HEK293 (cell line): ENCODE measurements at regions not wholly inside any gene's neighbourhood (a gene's known extent, or its start where the extent isn't known, plus 50 kb on each side); places are given as distances from the start of the nearest gene placed in this dataset.

Experiments used
- GLIS1 ChIP-seq: fragments of 450-650 bp; formaldehyde crosslinking; IDR thresholded peaks from 2 replicates; pipeline ENCODE4 v1.5.1; 2016; ENCODE audit warnings: missing biosample characterization, missing genetic modification characterization
- KLF9 ChIP-seq: fragments of 450-650 bp; formaldehyde crosslinking; IDR thresholded peaks from 2 replicates; pipeline ENCODE4 v1.5.1; 2016; ENCODE audit warnings: missing biosample characterization, missing genetic modification characterization, low read depth
- ZFP41 ChIP-seq: fragments of 450-650 bp; formaldehyde crosslinking; IDR thresholded peaks from 2 replicates; pipeline ENCODE4 v1.5.1; 2016; ENCODE audit warnings: missing biosample characterization, missing genetic modification characterization, borderline replicate concordance
- ZNF16 ChIP-seq: fragments of 450-650 bp; formaldehyde crosslinking; IDR thresholded peaks from 2 replicates; pipeline ENCODE4 v1.5.1; 2016; ENCODE audit warnings: low read depth, missing biosample characterization, missing genetic modification characterization
- ZNF223 ChIP-seq: fragments of 450-650 bp; formaldehyde crosslinking; IDR thresholded peaks from 2 replicates; pipeline ENCODE4 v1.5.1; 2016; ENCODE audit warnings: missing biosample characterization, missing genetic modification characterization
- ZNF560 ChIP-seq: fragments of 450-650 bp; formaldehyde crosslinking; IDR thresholded peaks from 2 replicates; pipeline ENCODE4 v1.5.1; 2017; ENCODE audit warnings: missing biosample characterization, missing genetic modification characterization, borderline replicate concordance
- ZNF571 ChIP-seq: fragments of 450-650 bp; formaldehyde crosslinking; IDR thresholded peaks from 2 replicates; pipeline ENCODE4 v1.5.0; 2017; ENCODE audit warnings: missing biosample characterization, missing genetic modification characterization
- ZNF600 ChIP-seq: fragments of 450-650 bp; formaldehyde crosslinking; IDR thresholded peaks from 2 replicates; pipeline ENCODE4 v1.5.1; 2016; ENCODE audit warnings: missing biosample characterization, missing genetic modification characterization
- ZNF776 ChIP-seq: fragments of 450-650 bp; formaldehyde crosslinking; IDR thresholded peaks from 2 replicates; pipeline ENCODE4 v1.5.0; 2017; ENCODE audit warnings: missing biosample characterization, missing genetic modification characterization, borderline replicate concordance
- TF ChIP-seq, protein P1 (sequence below): fragments of 450-650 bp; formaldehyde crosslinking; IDR thresholded peaks from 2 replicates; pipeline ENCODE4 v1.5.1; 2016; ENCODE audit warnings: missing biosample characterization, missing genetic modification characterization
- TF ChIP-seq, protein P2 (sequence below): fragments of 450-650 bp; formaldehyde crosslinking; IDR thresholded peaks from 2 replicates; pipeline ENCODE4 v1.5.1; 2016; ENCODE audit warnings: missing biosample characterization, missing genetic modification characterization, borderline replicate concordance
- TF ChIP-seq, protein P3 (sequence below): fragments of 450-650 bp; formaldehyde crosslinking; IDR thresholded peaks from 2 replicates; pipeline ENCODE4 v1.5.1; 2016; ENCODE audit warnings: missing biosample characterization, missing genetic modification characterization
- TF ChIP-seq, protein P4 (sequence below): fragments of 450-650 bp; formaldehyde crosslinking; conservative IDR thresholded peaks from 2 replicates; pipeline ENCODE4 v1.5.1; 2016; ENCODE audit warnings: low read depth, missing biosample characterization, missing genetic modification characterization
- TF ChIP-seq, protein P5 (sequence below): fragments of 450-650 bp; formaldehyde crosslinking; IDR thresholded peaks from 2 replicates; pipeline ENCODE4 v1.5.1; 2016; ENCODE audit warnings: missing biosample characterization, missing genetic modification characterization, borderline replicate concordance

DNA sequence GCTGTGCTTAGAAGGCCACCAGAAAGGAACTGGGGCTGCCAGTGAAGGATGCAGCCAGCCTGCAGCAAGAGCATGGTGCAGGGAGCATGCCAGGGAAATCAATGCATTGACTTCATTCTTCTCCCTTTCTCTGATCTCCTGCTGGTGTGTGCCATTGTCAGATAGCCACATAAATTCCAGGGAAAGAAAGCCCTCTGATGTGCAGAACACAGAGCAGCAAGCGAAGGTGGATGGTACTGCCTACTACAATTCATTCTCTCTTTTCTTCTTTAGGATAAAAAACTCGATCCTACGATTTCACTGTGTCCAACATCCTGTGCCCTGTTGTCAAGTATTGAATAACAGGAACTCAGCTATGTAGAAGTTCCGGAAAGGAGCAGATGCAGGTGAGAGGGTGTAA, 446.7 kb upstream of the TMEM132C start:
- TF ChIP-seq KLF9 (tag by site-specific recombination), result no peak
- TF ChIP-seq, protein P1, sequence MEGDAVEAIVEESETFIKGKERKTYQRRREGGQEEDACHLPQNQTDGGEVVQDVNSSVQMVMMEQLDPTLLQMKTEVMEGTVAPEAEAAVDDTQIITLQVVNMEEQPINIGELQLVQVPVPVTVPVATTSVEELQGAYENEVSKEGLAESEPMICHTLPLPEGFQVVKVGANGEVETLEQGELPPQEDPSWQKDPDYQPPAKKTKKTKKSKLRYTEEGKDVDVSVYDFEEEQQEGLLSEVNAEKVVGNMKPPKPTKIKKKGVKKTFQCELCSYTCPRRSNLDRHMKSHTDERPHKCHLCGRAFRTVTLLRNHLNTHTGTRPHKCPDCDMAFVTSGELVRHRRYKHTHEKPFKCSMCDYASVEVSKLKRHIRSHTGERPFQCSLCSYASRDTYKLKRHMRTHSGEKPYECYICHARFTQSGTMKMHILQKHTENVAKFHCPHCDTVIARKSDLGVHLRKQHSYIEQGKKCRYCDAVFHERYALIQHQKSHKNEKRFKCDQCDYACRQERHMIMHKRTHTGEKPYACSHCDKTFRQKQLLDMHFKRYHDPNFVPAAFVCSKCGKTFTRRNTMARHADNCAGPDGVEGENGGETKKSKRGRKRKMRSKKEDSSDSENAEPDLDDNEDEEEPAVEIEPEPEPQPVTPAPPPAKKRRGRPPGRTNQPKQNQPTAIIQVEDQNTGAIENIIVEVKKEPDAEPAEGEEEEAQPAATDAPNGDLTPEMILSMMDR (tag by site-specific recombination), result no peak
- TF ChIP-seq, protein P2, sequence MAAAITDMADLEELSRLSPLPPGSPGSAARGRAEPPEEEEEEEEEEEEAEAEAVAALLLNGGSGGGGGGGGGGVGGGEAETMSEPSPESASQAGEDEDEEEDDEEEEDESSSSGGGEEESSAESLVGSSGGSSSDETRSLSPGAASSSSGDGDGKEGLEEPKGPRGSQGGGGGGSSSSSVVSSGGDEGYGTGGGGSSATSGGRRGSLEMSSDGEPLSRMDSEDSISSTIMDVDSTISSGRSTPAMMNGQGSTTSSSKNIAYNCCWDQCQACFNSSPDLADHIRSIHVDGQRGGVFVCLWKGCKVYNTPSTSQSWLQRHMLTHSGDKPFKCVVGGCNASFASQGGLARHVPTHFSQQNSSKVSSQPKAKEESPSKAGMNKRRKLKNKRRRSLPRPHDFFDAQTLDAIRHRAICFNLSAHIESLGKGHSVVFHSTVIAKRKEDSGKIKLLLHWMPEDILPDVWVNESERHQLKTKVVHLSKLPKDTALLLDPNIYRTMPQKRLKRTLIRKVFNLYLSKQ (tag by site-specific recombination), result no peak
- TF ChIP-seq, protein P3, sequence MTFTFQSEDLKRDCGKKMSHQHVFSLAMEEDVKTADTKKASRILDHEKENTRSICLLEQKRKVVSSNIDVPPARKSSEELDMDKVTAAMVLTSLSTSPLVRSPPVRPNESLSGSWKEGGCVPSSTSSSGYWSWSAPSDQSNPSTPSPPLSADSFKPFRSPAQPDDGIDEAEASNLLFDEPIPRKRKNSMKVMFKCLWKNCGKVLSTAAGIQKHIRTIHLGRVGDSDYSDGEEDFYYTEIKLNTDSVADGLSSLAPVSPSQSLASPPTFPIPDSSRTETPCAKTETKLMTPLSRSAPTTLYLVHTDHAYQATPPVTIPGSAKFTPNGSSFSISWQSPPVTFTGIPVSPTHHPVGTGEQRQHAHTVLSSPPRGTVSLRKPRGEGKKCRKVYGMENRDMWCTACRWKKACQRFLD (tag by site-specific recombination), result no peak
- TF ChIP-seq, protein P4, sequence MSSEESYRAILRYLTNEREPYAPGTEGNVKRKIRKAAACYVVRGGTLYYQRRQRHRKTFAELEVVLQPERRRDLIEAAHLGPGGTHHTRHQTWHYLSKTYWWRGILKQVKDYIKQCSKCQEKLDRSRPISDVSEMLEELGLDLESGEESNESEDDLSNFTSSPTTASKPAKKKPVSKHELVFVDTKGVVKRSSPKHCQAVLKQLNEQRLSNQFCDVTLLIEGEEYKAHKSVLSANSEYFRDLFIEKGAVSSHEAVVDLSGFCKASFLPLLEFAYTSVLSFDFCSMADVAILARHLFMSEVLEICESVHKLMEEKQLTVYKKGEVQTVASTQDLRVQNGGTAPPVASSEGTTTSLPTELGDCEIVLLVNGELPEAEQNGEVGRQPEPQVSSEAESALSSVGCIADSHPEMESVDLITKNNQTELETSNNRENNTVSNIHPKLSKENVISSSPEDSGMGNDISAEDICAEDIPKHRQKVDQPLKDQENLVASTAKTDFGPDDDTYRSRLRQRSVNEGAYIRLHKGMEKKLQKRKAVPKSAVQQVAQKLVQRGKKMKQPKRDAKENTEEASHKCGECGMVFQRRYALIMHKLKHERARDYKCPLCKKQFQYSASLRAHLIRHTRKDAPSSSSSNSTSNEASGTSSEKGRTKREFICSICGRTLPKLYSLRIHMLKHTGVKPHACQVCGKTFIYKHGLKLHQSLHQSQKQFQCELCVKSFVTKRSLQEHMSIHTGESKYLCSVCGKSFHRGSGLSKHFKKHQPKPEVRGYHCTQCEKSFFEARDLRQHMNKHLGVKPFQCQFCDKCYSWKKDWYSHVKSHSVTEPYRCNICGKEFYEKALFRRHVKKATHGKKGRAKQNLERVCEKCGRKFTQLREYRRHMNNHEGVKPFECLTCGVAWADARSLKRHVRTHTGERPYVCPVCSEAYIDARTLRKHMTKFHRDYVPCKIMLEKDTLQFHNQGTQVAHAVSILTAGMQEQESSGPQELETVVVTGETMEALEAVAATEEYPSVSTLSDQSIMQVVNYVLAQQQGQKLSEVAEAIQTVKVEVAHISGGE (tag by site-specific recombination), result no peak
- no peak for TF ChIP-seq ZNF16 (tag by site-specific recombination)
- TF ChIP-seq ZNF560 (tag by site-specific recombination), result no peak
- no peak for TF ChIP-seq ZNF600 (tag by site-specific recombination)
- no peak for TF ChIP-seq ZNF776 (tag by site-specific recombination)
- TF ChIP-seq, protein P5, sequence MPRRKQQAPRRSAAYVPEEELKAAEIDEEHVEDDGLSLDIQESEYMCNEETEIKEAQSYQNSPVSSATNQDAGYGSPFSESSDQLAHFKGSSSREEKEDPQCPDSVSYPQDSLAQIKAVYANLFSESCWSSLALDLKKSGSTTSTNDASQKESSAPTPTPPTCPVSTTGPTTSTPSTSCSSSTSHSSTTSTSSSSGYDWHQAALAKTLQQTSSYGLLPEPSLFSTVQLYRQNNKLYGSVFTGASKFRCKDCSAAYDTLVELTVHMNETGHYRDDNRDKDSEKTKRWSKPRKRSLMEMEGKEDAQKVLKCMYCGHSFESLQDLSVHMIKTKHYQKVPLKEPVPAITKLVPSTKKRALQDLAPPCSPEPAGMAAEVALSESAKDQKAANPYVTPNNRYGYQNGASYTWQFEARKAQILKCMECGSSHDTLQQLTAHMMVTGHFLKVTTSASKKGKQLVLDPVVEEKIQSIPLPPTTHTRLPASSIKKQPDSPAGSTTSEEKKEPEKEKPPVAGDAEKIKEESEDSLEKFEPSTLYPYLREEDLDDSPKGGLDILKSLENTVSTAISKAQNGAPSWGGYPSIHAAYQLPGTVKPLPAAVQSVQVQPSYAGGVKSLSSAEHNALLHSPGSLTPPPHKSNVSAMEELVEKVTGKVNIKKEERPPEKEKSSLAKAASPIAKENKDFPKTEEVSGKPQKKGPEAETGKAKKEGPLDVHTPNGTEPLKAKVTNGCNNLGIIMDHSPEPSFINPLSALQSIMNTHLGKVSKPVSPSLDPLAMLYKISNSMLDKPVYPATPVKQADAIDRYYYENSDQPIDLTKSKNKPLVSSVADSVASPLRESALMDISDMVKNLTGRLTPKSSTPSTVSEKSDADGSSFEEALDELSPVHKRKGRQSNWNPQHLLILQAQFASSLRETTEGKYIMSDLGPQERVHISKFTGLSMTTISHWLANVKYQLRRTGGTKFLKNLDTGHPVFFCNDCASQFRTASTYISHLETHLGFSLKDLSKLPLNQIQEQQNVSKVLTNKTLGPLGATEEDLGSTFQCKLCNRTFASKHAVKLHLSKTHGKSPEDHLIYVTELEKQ (tag by site-specific recombination), result no peak
- TF ChIP-seq ZNF571, result no peak
- no peak for TF ChIP-seq ZNF223 (tag by site-specific recombination)
- no peak for TF ChIP-seq ZFP41 (tag by site-specific recombination)
- TF ChIP-seq GLIS1 (tag by site-specific recombination), result no peak
